Effector memory CD8-positive, alpha-beta T cell (primary cell): ENCODE measurements at regions not wholly inside any gene's neighbourhood (a gene's known extent, or its start where the extent isn't known, plus 50 kb on each side); places are given as distances from the start of the nearest gene placed in this dataset.
"Not testable (repeated sequence)": the region's sequence is repeated elsewhere in the genome, so short reads cannot be mapped to it uniquely, and the experiment has no call there.

Experiments used
- ATAC-seq: fragments of 150-1000 bp; cut with Tn5 transposase; replicated peaks from 2 replicates; pipeline ENCODE4 v1.10.0; 2021; ENCODE audit warnings: mild to moderate bottlenecking, moderate library complexity
- DNase-seq, 3 experiments: peaks; one replicate each; pipeline ENCODE4 v3.0.0; 2021
- H3K27ac Mint-ChIP-seq, 2 donors: one replicate each; pipeline ENCODE4 v1.8.0; 2022; ENCODE audit warnings: mild to moderate bottlenecking in 2 of 2, mixed read lengths in 2 of 2, moderate library complexity in 2 of 2
- H3K27me3 Mint-ChIP-seq, 2 donors: one replicate each; pipeline ENCODE4 v1.8.0; 2022; ENCODE audit warnings: mixed read lengths in 2 of 2
- H3K36me3 Mint-ChIP-seq: one replicate; pipeline ENCODE4 v1.8.0; 2022; ENCODE audit warnings: mild to moderate bottlenecking, moderate library complexity, mixed read lengths; ENCODE audit not compliant: insufficient read depth
- H3K4me1 Mint-ChIP-seq, 2 donors: one replicate each; pipeline ENCODE4 v1.8.0; 2022; ENCODE audit warnings: low read depth in 2 of 2, mixed read lengths in 2 of 2
- H3K4me3 Mint-ChIP-seq, 2 donors: one replicate each; pipeline ENCODE4 v1.8.0; 2022; ENCODE audit warnings: mild to moderate bottlenecking in 2 of 2, mixed read lengths in 2 of 2, moderate library complexity in 2 of 2
- H3K9me3 Mint-ChIP-seq, 2 donors: one replicate each; pipeline ENCODE4 v1.8.0; 2022; ENCODE audit warnings: mixed read lengths in 2 of 2

GRCh38 chr5:145680169-145680568, 155.0 kb downstream of the PRELID2 start:
- ATAC-seq (no peak), DNase-seq (no peak)
- no peak overlapping the region for H3K27ac Mint-ChIP-seq
- H3K4me1 Mint-ChIP-seq, result no peaks in the 10 kb centered on the region
- no peaks in the 10 kb centered on the region for H3K27me3 Mint-ChIP-seq
- no peaks in the 10 kb centered on the region for H3K9me3 Mint-ChIP-seq
- H3K36me3 Mint-ChIP-seq, result no peaks in the 10 kb centered on the region
- no peak overlapping the region for H3K4me3 Mint-ChIP-seq

- no peaks in the 10 kb centered on the region for H3K27me3 Mint-ChIP-seq
- DNase-seq (no peak), ATAC-seq (no peak)
- no peaks in the 10 kb centered on the region for H3K9me3 Mint-ChIP-seq
- no peaks in the 10 kb centered on the region for H3K36me3 Mint-ChIP-seq
- H3K4me1 Mint-ChIP-seq, result no peaks in the 10 kb centered on the region
- H3K27ac Mint-ChIP-seq, result no peak overlapping the region
- H3K4me3 Mint-ChIP-seq, result no peak overlapping the region
These were observed 156.9 kb downstream of the PRELID2 start for GRCh38 chr5:145678255-145678654.

GRCh38 chr5:145673786-145674185, 161.4 kb downstream of the PRELID2 start:
- no peak for ATAC-seq
- Mint-ChIP-seq H3K4me3 (no peak overlapping the region), H3K27me3 (no peaks in the 10 kb centered on the region), H3K4me1 (no peaks in the 10 kb centered on the region), H3K36me3 (no peaks in the 10 kb centered on the region), H3K27ac (no peak overlapping the region), H3K9me3 (no peaks in the 10 kb centered on the region)
- no peak for DNase-seq

DNA sequence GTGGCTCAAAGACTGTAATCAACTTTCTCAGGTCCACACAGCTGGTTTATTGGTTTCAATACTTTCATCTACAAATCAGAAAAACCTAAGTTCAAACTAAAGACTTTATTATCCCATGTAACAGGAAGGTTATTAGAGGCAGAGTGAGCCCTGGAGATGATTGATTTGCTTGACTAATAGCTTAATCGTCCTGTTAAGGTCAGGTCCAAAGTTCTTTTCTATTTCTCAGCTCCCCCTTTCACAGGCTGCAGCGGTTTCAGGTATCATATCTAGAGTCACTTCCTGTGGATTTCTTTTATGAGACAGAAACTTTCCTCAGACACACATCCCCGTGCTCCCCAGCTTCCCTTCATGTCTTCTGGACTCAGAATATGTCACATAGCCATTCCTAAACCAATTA, 166.4 kb downstream of the PRELID2 start:
- ATAC-seq, result no peak

GRCh38 chr5:145667742-145668141, 167.4 kb downstream of the PRELID2 start:
- Mint-ChIP-seq H3K4me1 (no peaks in the 10 kb centered on the region), H3K9me3 (no peaks in the 10 kb centered on the region), H3K36me3 (no peaks in the 10 kb centered on the region), H3K4me3 (no peak overlapping the region), H3K27ac (no peak overlapping the region), H3K27me3 (no peaks in the 10 kb centered on the region)
- no peak for ATAC-seq
- no peak for DNase-seq

More for the DNA sequence above, 166.4 kb downstream of the PRELID2 start:
- H3K9me3 Mint-ChIP-seq, result no peaks in the 10 kb centered on the region
- no peaks in the 10 kb centered on the region for H3K36me3 Mint-ChIP-seq
- DNase-seq, result no peak
- no peak overlapping the region for H3K27ac Mint-ChIP-seq
- H3K4me3 Mint-ChIP-seq, result no peak overlapping the region
- no peaks in the 10 kb centered on the region for H3K4me1 Mint-ChIP-seq
- no peaks in the 10 kb centered on the region for H3K27me3 Mint-ChIP-seq

DNA sequence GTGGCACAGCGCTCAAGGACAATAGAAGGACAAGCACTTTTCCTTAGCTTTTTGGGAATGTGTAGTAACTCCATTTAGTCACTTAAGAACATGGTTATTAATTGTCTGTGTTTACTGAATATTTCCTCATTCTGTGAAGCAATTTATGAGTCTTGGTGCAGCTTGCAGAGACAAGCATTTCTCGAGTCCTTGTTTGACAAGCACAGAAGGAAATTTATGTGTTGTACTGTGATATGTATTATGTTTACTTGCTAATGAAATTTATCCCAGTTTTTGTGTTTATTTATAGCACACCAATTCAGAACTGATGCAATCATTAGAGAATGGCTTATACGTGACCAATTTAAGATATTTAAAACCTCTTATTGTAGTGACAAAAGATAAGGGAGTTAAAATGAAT, 168.6 kb downstream of the PRELID2 start:
- Mint-ChIP-seq H3K27me3 (no peaks in the 10 kb centered on the region), H3K9me3 (no peaks in the 10 kb centered on the region), H3K36me3 (no peaks in the 10 kb centered on the region), H3K4me3 (no peak overlapping the region), H3K27ac (no peak overlapping the region), H3K4me1 (no peaks in the 10 kb centered on the region)
- ATAC-seq, result no peak
- DNase-seq, result no peak

DNA sequence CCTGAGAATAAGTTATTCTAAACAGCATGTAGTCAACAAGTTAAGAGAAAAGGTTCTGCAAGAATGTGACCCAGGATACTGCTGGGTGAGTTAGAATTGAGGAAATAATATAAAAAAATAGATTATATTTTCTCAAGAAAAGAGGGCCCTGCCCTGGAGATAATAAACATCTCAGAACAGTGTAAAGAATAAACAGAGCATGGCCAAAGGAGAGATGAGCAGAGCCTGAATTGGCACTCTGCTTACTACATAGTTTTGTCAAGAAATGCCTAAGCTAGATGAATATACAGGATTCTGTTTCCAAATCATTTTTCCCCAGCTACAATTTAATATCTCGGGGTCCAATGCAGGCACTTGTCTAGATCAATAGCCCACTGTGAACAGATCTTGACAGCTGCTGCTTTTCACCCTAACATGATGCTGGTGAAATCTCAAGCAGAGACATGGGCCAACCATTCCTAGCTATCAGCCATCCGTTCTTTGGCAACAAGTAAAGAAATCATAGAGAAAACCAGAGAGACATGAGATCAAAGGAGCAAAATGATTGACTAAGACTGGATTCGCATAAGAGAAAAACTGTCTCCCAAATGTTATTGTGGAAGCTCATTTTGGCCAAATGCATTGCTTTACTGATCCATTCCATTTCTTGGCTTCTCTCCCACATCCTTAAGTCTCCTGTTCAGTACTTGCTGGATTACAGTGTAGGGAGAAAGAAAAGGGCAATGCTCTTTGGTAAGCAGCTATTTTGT, 173.2 kb downstream of the PRELID2 start:
- Mint-ChIP-seq H3K27me3 (no peaks in the 10 kb centered on the region), H3K9me3 (peaks cover 2 to 7% of the 10 kb centered on the region in 2 donors), H3K27ac (no peak overlapping the region), H3K36me3 (no peaks in the 10 kb centered on the region), H3K4me1 (no peaks in the 10 kb centered on the region), H3K4me3 (no peak overlapping the region)
- no peak for DNase-seq
- no peak for ATAC-seq

DNA sequence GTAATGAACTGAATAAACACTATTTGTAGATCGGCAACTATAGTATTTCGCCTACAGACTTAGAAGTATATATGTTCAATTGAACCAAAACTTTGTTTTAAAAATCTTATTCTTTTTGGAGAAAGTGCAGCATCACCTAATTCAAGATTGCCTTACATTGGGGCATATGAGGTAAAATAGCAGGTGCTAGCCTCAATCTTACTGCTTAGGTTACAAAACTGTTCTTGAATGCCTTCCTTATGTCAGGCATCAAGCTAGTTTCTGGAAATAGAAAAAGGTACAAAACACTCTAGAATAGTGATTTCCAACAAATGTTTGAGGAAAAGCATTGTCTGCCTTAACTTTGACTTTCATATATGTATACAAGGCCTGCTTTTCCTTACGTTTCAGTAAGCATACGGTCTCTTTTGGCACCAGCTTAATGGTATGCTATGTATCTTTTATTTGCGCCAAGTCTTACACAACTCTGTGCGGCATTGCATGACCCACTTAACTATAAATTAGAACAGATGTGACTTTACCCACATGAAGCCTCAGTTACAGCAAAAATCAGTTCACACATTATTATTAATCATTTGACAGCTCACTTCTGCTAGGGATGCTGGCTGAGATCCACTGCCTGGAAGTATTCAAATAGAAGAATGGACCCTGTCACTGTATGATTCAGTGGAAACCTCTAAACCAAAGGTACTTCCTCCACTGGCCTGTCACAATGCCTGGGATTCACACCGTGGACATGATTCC, 174.1 kb downstream of the PRELID2 start:
- Mint-ChIP-seq H3K27ac (no peak overlapping the region), H3K4me3 (no peak overlapping the region), H3K36me3 (no peaks in the 10 kb centered on the region), H3K4me1 (no peaks in the 10 kb centered on the region), H3K27me3 (no peaks in the 10 kb centered on the region), H3K9me3 (peaks cover 2 to 7% of the 10 kb centered on the region in 2 donors)
- no peak for ATAC-seq
- no peak for DNase-seq

GRCh38 chr5:145658435-145658834, 176.7 kb downstream of the PRELID2 start:
- H3K27ac Mint-ChIP-seq, result no peak overlapping the region

GRCh38 chr5:145652700-145653099, 182.4 kb downstream of the PRELID2 start:
- not testable (repeated sequence) for H3K27ac Mint-ChIP-seq, H3K27me3 Mint-ChIP-seq, DNase-seq, H3K4me3 Mint-ChIP-seq, ATAC-seq, H3K36me3 Mint-ChIP-seq, H3K4me1 Mint-ChIP-seq
- peaks cover 7 to 11% of the 10 kb centered on the region in 2 donors for H3K9me3 Mint-ChIP-seq

More at GRCh38 chr5:145658435-145658834, 176.7 kb downstream of the PRELID2 start:
- H3K4me3 Mint-ChIP-seq, result no peak overlapping the region
- no peaks in the 10 kb centered on the region for H3K4me1 Mint-ChIP-seq
- H3K36me3 Mint-ChIP-seq, result no peaks in the 10 kb centered on the region
- H3K9me3 Mint-ChIP-seq, result peaks cover 6 to 13% of the 10 kb centered on the region in 2 donors
- no peak for DNase-seq
- H3K27me3 Mint-ChIP-seq, result no peaks in the 10 kb centered on the region
- no peak for ATAC-seq

- not testable (repeated sequence) for H3K4me1 Mint-ChIP-seq, DNase-seq, H3K27me3 Mint-ChIP-seq, H3K27ac Mint-ChIP-seq, H3K36me3 Mint-ChIP-seq, ATAC-seq, H3K4me3 Mint-ChIP-seq, H3K9me3 Mint-ChIP-seq
These were observed 188.0 kb downstream of the PRELID2 start for GRCh38 chr5:145647137-145647536.

DNA sequence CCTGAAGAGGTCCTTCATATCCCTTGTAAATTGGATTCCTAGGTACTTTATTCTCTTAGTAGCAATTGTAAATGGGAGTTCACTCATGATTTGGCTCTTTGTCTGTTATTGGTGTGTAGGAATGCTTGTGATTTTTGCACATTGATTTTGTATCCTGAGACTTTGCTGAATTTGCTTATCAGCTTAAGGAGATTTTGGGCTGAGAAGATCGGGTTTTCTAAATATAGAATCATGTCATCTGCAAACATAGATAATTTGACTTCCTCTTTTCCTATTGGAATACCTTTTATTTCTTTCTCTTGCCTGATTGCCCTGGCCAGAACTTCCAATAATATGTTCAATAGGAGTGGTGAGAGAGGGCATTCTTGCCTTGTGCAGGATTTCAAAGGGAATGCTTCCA, 191.9 kb downstream of the PRELID2 start:
- H3K4me3 Mint-ChIP-seq, H3K4me1 Mint-ChIP-seq, H3K27me3 Mint-ChIP-seq, DNase-seq, H3K27ac Mint-ChIP-seq, ATAC-seq, H3K36me3 Mint-ChIP-seq: not testable (repeated sequence)
- H3K9me3 Mint-ChIP-seq, result peaks cover 7 to 11% of the 10 kb centered on the region in 2 donors

DNA sequence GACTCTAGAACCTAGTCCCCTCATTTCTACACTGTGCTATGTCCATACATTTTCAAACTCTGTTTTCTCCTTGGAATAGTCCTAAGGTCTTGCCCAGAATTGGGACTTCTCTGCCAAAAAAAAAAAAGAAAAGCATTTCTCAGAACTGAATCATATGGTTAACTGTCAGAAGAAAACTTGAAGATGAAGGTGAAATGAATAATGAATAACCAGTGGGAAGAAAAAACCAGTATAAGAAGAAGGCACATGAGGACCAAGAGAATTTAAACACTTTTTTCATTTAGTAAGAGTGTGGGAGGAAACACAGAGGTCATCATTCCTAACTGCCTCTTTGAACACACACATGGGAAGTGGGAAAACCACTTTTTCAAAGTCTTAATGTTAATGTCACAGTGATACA, 197.7 kb downstream of the PRELID2 start:
- H3K27ac Mint-ChIP-seq, result no peak overlapping the region
- no peak overlapping the region for H3K4me3 Mint-ChIP-seq
- no peak for ATAC-seq
- H3K4me1 Mint-ChIP-seq, result no peaks in the 10 kb centered on the region
- H3K36me3 Mint-ChIP-seq, result no peaks in the 10 kb centered on the region
- H3K27me3 Mint-ChIP-seq, result no peaks in the 10 kb centered on the region
- H3K9me3 Mint-ChIP-seq, result peaks cover 0 to 5% of the 10 kb centered on the region in 2 donors
- DNase-seq, result no peak

DNA sequence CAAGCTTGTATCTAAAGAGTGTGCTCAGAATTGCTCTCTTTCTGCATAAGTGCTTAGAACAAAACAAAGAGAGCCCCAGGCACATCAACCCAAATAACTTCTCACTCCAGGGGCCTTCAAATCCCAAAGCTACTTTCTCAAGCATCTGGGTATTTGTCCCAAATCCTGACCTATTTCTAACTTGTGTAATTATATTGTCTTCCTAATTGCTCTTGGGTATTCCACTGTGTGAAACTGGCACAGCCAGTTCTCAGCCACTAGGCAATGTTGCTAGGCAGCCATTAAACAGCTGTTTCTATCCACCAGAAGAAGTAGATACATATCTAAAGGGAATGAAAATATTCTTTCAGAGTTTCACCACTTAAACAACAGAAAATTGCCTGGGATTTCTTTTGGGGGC, 198.8 kb downstream of the PRELID2 start:
- Mint-ChIP-seq H3K9me3 (peaks cover 0 to 5% of the 10 kb centered on the region in 2 donors), H3K4me1 (no peaks in the 10 kb centered on the region)

More for the DNA sequence above, 198.8 kb downstream of the PRELID2 start:
- Mint-ChIP-seq H3K36me3 (no peaks in the 10 kb centered on the region), H3K27ac (no peak overlapping the region), H3K4me3 (no peak overlapping the region), H3K27me3 (no peaks in the 10 kb centered on the region)
- no peak for ATAC-seq
- DNase-seq, result no peak
